Neuron (in vitro differentiated cells): ENCODE measurements at regions not wholly inside any gene's neighbourhood (a gene's known extent, or its start where the extent isn't known, plus 50 kb on each side); places are given as distances from the start of the nearest gene placed in this dataset.
"Not testable (repeated sequence)": the region's sequence is repeated elsewhere in the genome, so short reads cannot be mapped to it uniquely, and the experiment has no call there.

ENCODE experiments used
- H2AFZ ChIP-seq: one replicate; pipeline ENCODE4 v1.6.1; 2013; ENCODE audit warnings: low read depth, mild to moderate bottlenecking, inconsistent platforms, low read length, moderate library complexity
- H3K27me3 ChIP-seq: one replicate; pipeline ENCODE4 v1.6.1; 2013; ENCODE audit warnings: low read length; ENCODE audit not compliant: insufficient read depth
- H3K36me3 ChIP-seq: one replicate; pipeline ENCODE4 v1.6.1; 2013; ENCODE audit warnings: low read length; ENCODE audit not compliant: insufficient read depth
- H3K4me1 ChIP-seq: one replicate; pipeline ENCODE4 v1.6.1; 2013; ENCODE audit warnings: low read length; ENCODE audit not compliant: insufficient read depth
- H3K4me3 ChIP-seq: 2 replicates; pipeline ENCODE4 v1.5.1; 2013; ENCODE audit warnings: mild to moderate bottlenecking, low read length, moderate library complexity
- H3K9me3 ChIP-seq: one replicate; pipeline ENCODE4 v1.6.1; 2013; ENCODE audit warnings: low read length

- H3K36me3 ChIP-seq, H2AFZ ChIP-seq, H3K9me3 ChIP-seq, H3K27me3 ChIP-seq, H3K4me3 ChIP-seq, H3K4me1 ChIP-seq: not testable (repeated sequence)
Observed at GRCh38 chr16:65691846-65692245, 570.0 kb upstream of the CDH11 start.

GRCh38 chr16:65689726-65690125, 567.9 kb upstream of the CDH11 start:
- Histone ChIP-seq H3K27me3 (no peaks in the 10 kb centered on the region), H3K9me3 (no peaks in the 10 kb centered on the region), H3K4me3 (no peak overlapping the region), H2AFZ (no peak overlapping the region), H3K36me3 (no peaks in the 10 kb centered on the region), H3K4me1 (no peaks in the 10 kb centered on the region)

- Histone ChIP-seq H3K36me3 (no peaks in the 10 kb centered on the region), H3K4me3 (no peak overlapping the region), H3K27me3 (no peaks in the 10 kb centered on the region), H2AFZ (no peak overlapping the region), H3K9me3 (no peaks in the 10 kb centered on the region), H3K4me1 (no peaks in the 10 kb centered on the region)
Observed at GRCh38 chr16:65688301-65688700, 566.4 kb upstream of the CDH11 start.

GRCh38 chr16:65684230-65684629, 562.4 kb upstream of the CDH11 start:
- H3K36me3 ChIP-seq = no peaks in the 10 kb centered on the region
- no peak overlapping the region for H2AFZ ChIP-seq
- H3K4me1 ChIP-seq = no peaks in the 10 kb centered on the region
- H3K9me3 ChIP-seq = no peaks in the 10 kb centered on the region
- no peaks in the 10 kb centered on the region for H3K27me3 ChIP-seq
- no peak overlapping the region for H3K4me3 ChIP-seq

- no peak overlapping the region for H3K4me3 ChIP-seq
- H3K27me3 ChIP-seq = no peaks in the 10 kb centered on the region
- no peak overlapping the region for H2AFZ ChIP-seq
- no peaks in the 10 kb centered on the region for H3K9me3 ChIP-seq
- H3K4me1 ChIP-seq = no peaks in the 10 kb centered on the region
- no peaks in the 10 kb centered on the region for H3K36me3 ChIP-seq
Observed at GRCh38 chr16:65681406-65681805, 559.5 kb upstream of the CDH11 start.

GRCh38 chr16:65679785-65680184, 557.9 kb upstream of the CDH11 start:
- H3K9me3 ChIP-seq = no peaks in the 10 kb centered on the region
- no peaks in the 10 kb centered on the region for H3K36me3 ChIP-seq
- H3K4me1 ChIP-seq = no peaks in the 10 kb centered on the region
- H3K4me3 ChIP-seq = no peak overlapping the region
- no peaks in the 10 kb centered on the region for H3K27me3 ChIP-seq
- H2AFZ ChIP-seq = no peak overlapping the region

GRCh38 chr16:65675161-65675560, 553.3 kb upstream of the CDH11 start:
- Histone ChIP-seq H3K36me3 (no peaks in the 10 kb centered on the region), H3K4me3 (no peak overlapping the region), H3K9me3 (no peaks in the 10 kb centered on the region), H3K27me3 (no peaks in the 10 kb centered on the region), H3K4me1 (no peaks in the 10 kb centered on the region), H2AFZ (no peak overlapping the region)

- Histone ChIP-seq H3K4me3 (no peak overlapping the region), H3K4me1 (no peaks in the 10 kb centered on the region), H3K36me3 (no peaks in the 10 kb centered on the region), H2AFZ (no peak overlapping the region), H3K9me3 (no peaks in the 10 kb centered on the region), H3K27me3 (no peaks in the 10 kb centered on the region)
Observed at GRCh38 chr16:65672960-65673359, 551.1 kb upstream of the CDH11 start.

GRCh38 chr16:65671071-65671470, 549.2 kb upstream of the CDH11 start:
- Histone ChIP-seq H3K27me3 (no peaks in the 10 kb centered on the region), H3K9me3 (no peaks in the 10 kb centered on the region), H3K4me1 (no peaks in the 10 kb centered on the region), H3K4me3 (no peak overlapping the region), H2AFZ (no peak overlapping the region), H3K36me3 (no peaks in the 10 kb centered on the region)

GRCh38 chr16:65668064-65668595, 546.3 kb upstream of the CDH11 start:
- H3K4me3 ChIP-seq = no peak overlapping the region
- H3K9me3 ChIP-seq = no peaks in the 10 kb centered on the region
- no peak overlapping the region for H2AFZ ChIP-seq
- no peaks in the 10 kb centered on the region for H3K27me3 ChIP-seq
- H3K4me1 ChIP-seq = no peaks in the 10 kb centered on the region
- H3K36me3 ChIP-seq = no peaks in the 10 kb centered on the region

GRCh38 chr16:65667011-65667578, 545.2 kb upstream of the CDH11 start:
- Histone ChIP-seq H2AFZ (no peak overlapping the region), H3K36me3 (no peaks in the 10 kb centered on the region), H3K4me3 (no peak overlapping the region), H3K9me3 (no peaks in the 10 kb centered on the region), H3K4me1 (no peaks in the 10 kb centered on the region), H3K27me3 (no peaks in the 10 kb centered on the region)

- H3K36me3 ChIP-seq = no peaks in the 10 kb centered on the region
- H2AFZ ChIP-seq = no peak overlapping the region
- H3K27me3 ChIP-seq = no peaks in the 10 kb centered on the region
- H3K4me3 ChIP-seq = no peak overlapping the region
- no peaks in the 10 kb centered on the region for H3K4me1 ChIP-seq
- no peaks in the 10 kb centered on the region for H3K9me3 ChIP-seq
Observed at GRCh38 chr16:65666132-65666941, 544.5 kb upstream of the CDH11 start.

GRCh38 chr16:65665586-65665985, 543.7 kb upstream of the CDH11 start:
- no peak overlapping the region for H2AFZ ChIP-seq
- H3K36me3 ChIP-seq = no peaks in the 10 kb centered on the region
- no peaks in the 10 kb centered on the region for H3K27me3 ChIP-seq
- no peak overlapping the region for H3K4me3 ChIP-seq
- no peaks in the 10 kb centered on the region for H3K4me1 ChIP-seq
- H3K9me3 ChIP-seq = no peaks in the 10 kb centered on the region
